Liver (tissue), 7 donors: ENCODE measurements at regions not wholly inside any gene's neighbourhood (a gene's known extent, or its start where the extent isn't known, plus 50 kb on each side); places are given as distances from the start of the nearest gene placed in this dataset.

Experiments
- DNase-seq: peaks from one replicate; pipeline ENCODE4 v3.0.0-alpha.2; 2017; ENCODE audit warnings: low spot score
- H3K27ac ChIP-seq, 2 donors: one replicate each; pipeline ENCODE4 v1.7.0; 2013; ENCODE audit warnings: inconsistent platforms in 2 of 2, low read length in 2 of 2, control low read depth in 1 of 2, low read depth in 1 of 2, mild to moderate bottlenecking in 1 of 2
- H3K27me3 ChIP-seq, 4 donors: one replicate each; pipeline versions ENCODE4 v1.6.1 to v1.7.0; 2013; ENCODE audit warnings: low read length in 3 of 4, inconsistent platforms in 1 of 4, mild to moderate bottlenecking in 1 of 4, moderate library complexity in 1 of 4; ENCODE audit not compliant: control insufficient read depth in 4 of 4, insufficient read depth in 4 of 4
- H3K36me3 ChIP-seq, 4 donors: one replicate each; pipeline versions ENCODE4 v1.6.1 to v1.7.0; 2013; ENCODE audit warnings: low read length in 3 of 4, mild to moderate bottlenecking in 3 of 4, low read depth in 1 of 4, moderate library complexity in 1 of 4; ENCODE audit not compliant: control insufficient read depth in 4 of 4, insufficient read depth in 3 of 4
- H3K4me1 ChIP-seq, 4 donors: one replicate each; pipeline versions ENCODE4 v1.6.1 to v1.7.0; 2013; ENCODE audit warnings: low read length in 3 of 4, mild to moderate bottlenecking in 3 of 4, moderate library complexity in 1 of 4; ENCODE audit not compliant: control insufficient read depth in 4 of 4, insufficient read depth in 4 of 4
- H3K4me3 ChIP-seq, 3 donors: one replicate each; pipeline versions ENCODE4 v1.6.1 to v1.7.0; 2013; ENCODE audit warnings: low read length in 3 of 3, control low read depth in 1 of 3, low read depth in 1 of 3, mild to moderate bottlenecking in 1 of 3
- H3K9ac ChIP-seq, 2 donors: one replicate each; pipeline ENCODE4 v1.7.0; 2013; ENCODE audit warnings: low read length in 2 of 2, mild to moderate bottlenecking in 2 of 2, moderate library complexity in 2 of 2, control low read depth in 1 of 2, low read depth in 1 of 2
- H3K9me3 ChIP-seq, 4 donors: one replicate each; pipeline versions ENCODE4 v1.6.1 to v1.7.0; 2013; ENCODE audit warnings: low read length in 3 of 4; ENCODE audit not compliant: control insufficient read depth in 4 of 4
- EGR1 ChIP-seq, 2 donors: IDR thresholded peaks; 2 replicates each; pipeline ENCODE4 v1.6.1; 2016 to 2018; ENCODE audit warnings: antibody characterized with exemption in 2 of 2, low read depth in 2 of 2
- HNF4A ChIP-seq, 2 donors: conservative IDR thresholded peaks; 2 replicates each; pipeline ENCODE4 v1.6.1; 2016; ENCODE audit warnings: antibody characterized with exemption in 2 of 2, mild to moderate bottlenecking in 2 of 2
- RAD21 ChIP-seq, 2 donors: IDR thresholded peaks; 2 replicates each; pipeline ENCODE4 v1.6.1; 2016; ENCODE audit warnings: antibody characterized with exemption in 2 of 2, mild to moderate bottlenecking in 2 of 2
- RXRA ChIP-seq, 2 donors: IDR thresholded peaks; 2 replicates each; pipeline ENCODE4 v1.6.1; 2017 to 2018; ENCODE audit warnings: antibody characterized with exemption in 2 of 2, mild to moderate bottlenecking in 1 of 2
- SP1 ChIP-seq: IDR thresholded peaks from 2 replicates; pipeline ENCODE4 v1.6.1; 2018; ENCODE audit warnings: antibody characterized with exemption, mild to moderate bottlenecking
- TAF1 ChIP-seq: conservative IDR thresholded peaks from 2 replicates; pipeline ENCODE4 v1.6.1; 2016; ENCODE audit warnings: antibody characterized with exemption, mild to moderate bottlenecking
- whole genome bisulfite sequencing: extraction: QIAGEN DNeasy Blood & Tissue Kit; methylation state at CpG from one replicate; pipeline ENCODE4 v1.1.7; 2013; 5-methylcytosine and 5-hydroxymethylcytosine counted together
- TF ChIP-seq, protein P1 (sequence below): IDR thresholded peaks from 2 replicates; pipeline ENCODE4 v1.6.1; 2016; ENCODE audit warnings: antibody characterized with exemption
- TF ChIP-seq, protein P2 (sequence below): IDR thresholded peaks from 2 replicates; pipeline ENCODE4 v1.6.1; 2016; ENCODE audit warnings: antibody characterized with exemption, mild to moderate bottlenecking
- TF ChIP-seq, protein P3 (sequence below): IDR thresholded peaks from 2 replicates; pipeline ENCODE4 v1.6.1; 2016; ENCODE audit warnings: antibody characterized with exemption
- donor health status: healthy.
- donor health status: healthy.
- donor health status: healthy.
- donor health status: healthy.

DNA sequence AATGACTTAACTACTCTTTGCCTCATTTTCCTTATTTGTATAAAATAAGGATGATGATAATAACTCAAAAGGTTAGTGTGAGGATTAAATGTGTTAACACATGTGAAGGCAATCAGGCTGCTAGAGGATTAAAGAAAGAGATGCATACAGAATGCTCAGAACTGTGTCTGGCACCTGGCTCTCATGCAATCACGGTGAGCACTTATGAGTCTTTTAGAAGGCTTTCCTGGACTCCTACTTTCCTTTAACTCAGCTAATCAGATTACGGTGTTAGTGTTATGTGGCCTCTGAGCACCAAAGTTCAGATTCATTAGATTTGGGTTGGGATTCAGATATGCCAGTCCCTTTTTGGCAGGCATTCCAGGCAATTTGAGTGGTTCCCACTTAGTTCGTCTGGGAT is 311.6 kb upstream of the USP24 start:
- Histone ChIP-seq H3K9me3 (no peaks in the 10 kb centered on the region), H3K9ac (no peak overlapping the region), H3K27ac (no peak overlapping the region), H3K36me3 (no peaks in the 10 kb centered on the region), H3K4me3 (no peak overlapping the region), H3K27me3 (no peaks in the 10 kb centered on the region), H3K4me1 (no peaks in the 10 kb centered on the region)
- no peak for DNase-seq
- WGBS = 69% methylated on average over 3 of the region's 3 CpGs
- TF ChIP-seq, protein P1, sequence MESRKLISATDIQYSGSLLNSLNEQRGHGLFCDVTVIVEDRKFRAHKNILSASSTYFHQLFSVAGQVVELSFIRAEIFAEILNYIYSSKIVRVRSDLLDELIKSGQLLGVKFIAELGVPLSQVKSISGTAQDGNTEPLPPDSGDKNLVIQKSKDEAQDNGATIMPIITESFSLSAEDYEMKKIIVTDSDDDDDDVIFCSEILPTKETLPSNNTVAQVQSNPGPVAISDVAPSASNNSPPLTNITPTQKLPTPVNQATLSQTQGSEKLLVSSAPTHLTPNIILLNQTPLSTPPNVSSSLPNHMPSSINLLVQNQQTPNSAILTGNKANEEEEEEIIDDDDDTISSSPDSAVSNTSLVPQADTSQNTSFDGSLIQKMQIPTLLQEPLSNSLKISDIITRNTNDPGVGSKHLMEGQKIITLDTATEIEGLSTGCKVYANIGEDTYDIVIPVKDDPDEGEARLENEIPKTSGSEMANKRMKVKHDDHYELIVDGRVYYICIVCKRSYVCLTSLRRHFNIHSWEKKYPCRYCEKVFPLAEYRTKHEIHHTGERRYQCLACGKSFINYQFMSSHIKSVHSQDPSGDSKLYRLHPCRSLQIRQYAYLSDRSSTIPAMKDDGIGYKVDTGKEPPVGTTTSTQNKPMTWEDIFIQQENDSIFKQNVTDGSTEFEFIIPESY = no peak

DNA sequence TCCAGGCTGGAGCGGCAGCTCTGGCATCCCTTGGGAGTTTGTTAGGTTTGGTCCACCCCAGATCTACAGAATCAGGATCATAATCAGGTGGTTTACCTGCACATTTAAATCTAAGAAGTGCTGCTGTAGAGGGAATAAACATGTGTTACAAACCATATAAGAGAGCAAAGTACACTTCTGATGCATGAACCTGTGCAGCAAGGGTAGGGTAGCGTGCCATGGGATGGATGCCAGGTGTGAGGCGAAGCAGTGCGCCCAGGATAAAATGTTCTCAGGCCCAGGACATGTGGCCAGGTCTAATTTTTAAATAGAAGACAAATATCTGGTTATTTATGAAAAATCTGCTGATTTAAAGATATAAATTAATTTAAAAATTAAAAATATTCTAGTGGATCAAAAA is 308.8 kb upstream of the USP24 start:
- Histone ChIP-seq H3K4me3 (no peak overlapping the region), H3K27me3 (no peaks in the 10 kb centered on the region), H3K9ac (no peak overlapping the region), H3K4me1 (no peaks in the 10 kb centered on the region), H3K36me3 (no peaks in the 10 kb centered on the region), H3K27ac (no peak overlapping the region), H3K9me3 (no peaks in the 10 kb centered on the region)
- WGBS = 76% methylated on average over 4 of the region's 4 CpGs
- no peak for DNase-seq
- TF ChIP-seq, protein P2, sequence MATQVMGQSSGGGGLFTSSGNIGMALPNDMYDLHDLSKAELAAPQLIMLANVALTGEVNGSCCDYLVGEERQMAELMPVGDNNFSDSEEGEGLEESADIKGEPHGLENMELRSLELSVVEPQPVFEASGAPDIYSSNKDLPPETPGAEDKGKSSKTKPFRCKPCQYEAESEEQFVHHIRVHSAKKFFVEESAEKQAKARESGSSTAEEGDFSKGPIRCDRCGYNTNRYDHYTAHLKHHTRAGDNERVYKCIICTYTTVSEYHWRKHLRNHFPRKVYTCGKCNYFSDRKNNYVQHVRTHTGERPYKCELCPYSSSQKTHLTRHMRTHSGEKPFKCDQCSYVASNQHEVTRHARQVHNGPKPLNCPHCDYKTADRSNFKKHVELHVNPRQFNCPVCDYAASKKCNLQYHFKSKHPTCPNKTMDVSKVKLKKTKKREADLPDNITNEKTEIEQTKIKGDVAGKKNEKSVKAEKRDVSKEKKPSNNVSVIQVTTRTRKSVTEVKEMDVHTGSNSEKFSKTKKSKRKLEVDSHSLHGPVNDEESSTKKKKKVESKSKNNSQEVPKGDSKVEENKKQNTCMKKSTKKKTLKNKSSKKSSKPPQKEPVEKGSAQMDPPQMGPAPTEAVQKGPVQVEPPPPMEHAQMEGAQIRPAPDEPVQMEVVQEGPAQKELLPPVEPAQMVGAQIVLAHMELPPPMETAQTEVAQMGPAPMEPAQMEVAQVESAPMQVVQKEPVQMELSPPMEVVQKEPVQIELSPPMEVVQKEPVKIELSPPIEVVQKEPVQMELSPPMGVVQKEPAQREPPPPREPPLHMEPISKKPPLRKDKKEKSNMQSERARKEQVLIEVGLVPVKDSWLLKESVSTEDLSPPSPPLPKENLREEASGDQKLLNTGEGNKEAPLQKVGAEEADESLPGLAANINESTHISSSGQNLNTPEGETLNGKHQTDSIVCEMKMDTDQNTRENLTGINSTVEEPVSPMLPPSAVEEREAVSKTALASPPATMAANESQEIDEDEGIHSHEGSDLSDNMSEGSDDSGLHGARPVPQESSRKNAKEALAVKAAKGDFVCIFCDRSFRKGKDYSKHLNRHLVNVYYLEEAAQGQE = no peak
- TF ChIP-seq HNF4A (conservative IDR thresholded peaks at IDR 0.05) (peak in 1 of 2 donors; percentile 13), RXRA (IDR thresholded peaks at IDR 0.05) (no peak)

DNA sequence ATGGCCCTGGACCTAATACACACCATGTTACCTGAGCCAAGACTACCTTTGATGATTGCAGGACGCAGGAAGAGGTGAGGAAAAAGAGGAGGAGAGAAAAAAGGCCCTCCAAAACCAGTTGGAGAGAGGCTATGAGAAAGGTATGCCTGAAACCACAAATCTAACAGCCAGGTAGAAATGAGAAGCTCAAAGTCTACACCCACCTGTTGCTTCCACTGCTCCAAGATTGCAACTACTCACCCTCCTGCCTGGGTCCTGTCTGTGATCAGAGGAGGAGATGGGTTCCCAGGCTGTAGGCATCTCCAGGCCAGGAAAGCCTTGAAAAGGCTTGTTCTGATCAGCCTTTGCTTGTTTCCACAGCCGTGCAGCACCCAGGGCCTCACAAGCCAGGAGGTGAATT is 307.8 kb upstream of the USP24 start:
- Histone ChIP-seq H3K27me3 (no peaks in the 10 kb centered on the region), H3K36me3 (no peaks in the 10 kb centered on the region), H3K4me1 (no peaks in the 10 kb centered on the region), H3K4me3 (no peak overlapping the region), H3K9ac (no peak overlapping the region), H3K27ac (no peak overlapping the region), H3K9me3 (no peaks in the 10 kb centered on the region)
- 90% methylated on average over 2 of the region's 2 CpGs for WGBS
- TF ChIP-seq RAD21 (IDR thresholded peaks at IDR 0.05) (no peak), RXRA (IDR thresholded peaks at IDR 0.05) (no peak), SP1 (no peak), EGR1 (IDR thresholded peaks at IDR 0.05; ENCODE audit: low read depth in 2 of 2) (no peak), TAF1 (no peak)
- TF ChIP-seq, protein P3, sequence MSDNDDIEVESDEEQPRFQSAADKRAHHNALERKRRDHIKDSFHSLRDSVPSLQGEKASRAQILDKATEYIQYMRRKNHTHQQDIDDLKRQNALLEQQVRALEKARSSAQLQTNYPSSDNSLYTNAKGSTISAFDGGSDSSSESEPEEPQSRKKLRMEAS = no peak
- no peak for DNase-seq
